ENCODE measurements at regions not wholly inside any gene's neighbourhood (a gene's known extent, or its start where the extent isn't known, plus 50 kb on each side); places are given as distances from the start of the nearest gene placed in this dataset.
A peak's percentile ranks its signal among the peaks of the same experiment; 100 is the strongest.
"Not testable (repeated sequence)": the region's sequence is repeated elsewhere in the genome, so short reads cannot be mapped to it uniquely, and the experiment has no call there.

GRCh38 chr10:84719687-84720086, 391.3 kb downstream of the CCSER2 start:
- TF ChIP-seq CTCF (IDR thresholded peaks at IDR 0.05; ENCODE audit: borderline replicate concordance, insufficient read depth, low read depth, low read length), result no peak
- H3K4me3 ChIP-seq (ENCODE audit: low read depth, low read length), result no peak overlapping the region

- no peak for TF ChIP-seq CTCF (IDR thresholded peaks at IDR 0.05; ENCODE audit: borderline replicate concordance, insufficient read depth, low read depth, low read length)
These were observed 399.0 kb downstream of the CCSER2 start for GRCh38 chr10:84727398-84727797.

GRCh38 chr10:84739126-84739525, 410.7 kb downstream of the CCSER2 start:
- H3K4me3 ChIP-seq (ENCODE audit: low read depth, low read length), result not testable (repeated sequence)

More at GRCh38 chr10:84727398-84727797, 399.0 kb downstream of the CCSER2 start:
- H3K4me3 ChIP-seq (ENCODE audit: low read depth, low read length), result no peak overlapping the region

GRCh38 chr10:84739641-84740040, 411.3 kb downstream of the CCSER2 start:
- TF ChIP-seq CTCF (IDR thresholded peaks at IDR 0.05; ENCODE audit: borderline replicate concordance, insufficient read depth, low read depth, low read length), result no peak

GRCh38 chr10:84743483-84743882, 415.1 kb downstream of the CCSER2 start:
- TF ChIP-seq CTCF (IDR thresholded peaks at IDR 0.05; ENCODE audit: borderline replicate concordance, insufficient read depth, low read depth, low read length), result peak; percentile 27; the same call in 1 of the 2 replicates
- H3K4me3 ChIP-seq (ENCODE audit: low read depth, low read length), result no peak overlapping the region

More at GRCh38 chr10:84739641-84740040, 411.3 kb downstream of the CCSER2 start:
- no peak overlapping the region for H3K4me3 ChIP-seq (ENCODE audit: low read depth, low read length)

- no peak overlapping the region for H3K4me3 ChIP-seq (ENCODE audit: low read depth, low read length)
- no peak for TF ChIP-seq CTCF (IDR thresholded peaks at IDR 0.05; ENCODE audit: borderline replicate concordance, insufficient read depth, low read depth, low read length)
These were observed 426.9 kb downstream of the CCSER2 start for GRCh38 chr10:84755311-84755710.

- not testable (repeated sequence) for H3K4me3 ChIP-seq (ENCODE audit: low read depth, low read length)
These were observed 428.3 kb downstream of the CCSER2 start for GRCh38 chr10:84756653-84757052.

- not testable (repeated sequence) for H3K4me3 ChIP-seq (ENCODE audit: low read depth, low read length)
These were observed 433.7 kb downstream of the CCSER2 start for GRCh38 chr10:84761994-84762614.
